GM19328 (cell line): ENCODE measurements at regions not wholly inside any gene's neighbourhood (a gene's known extent, or its start where the extent isn't known, plus 50 kb on each side); places are given as distances from the start of the nearest gene placed in this dataset.
"Not testable (repeated sequence)": the region's sequence is repeated elsewhere in the genome, so short reads cannot be mapped to it uniquely, and the experiment has no call there.

Source experiments
- ATAC-seq: cut with Tn5 transposase; IDR thresholded peaks from one replicate; pipeline ENCODE4 v1.9.1; 2021; ENCODE audit warnings: mild to moderate bottlenecking, moderate library complexity; ENCODE audit not compliant: unreplicated experiment

DNA sequence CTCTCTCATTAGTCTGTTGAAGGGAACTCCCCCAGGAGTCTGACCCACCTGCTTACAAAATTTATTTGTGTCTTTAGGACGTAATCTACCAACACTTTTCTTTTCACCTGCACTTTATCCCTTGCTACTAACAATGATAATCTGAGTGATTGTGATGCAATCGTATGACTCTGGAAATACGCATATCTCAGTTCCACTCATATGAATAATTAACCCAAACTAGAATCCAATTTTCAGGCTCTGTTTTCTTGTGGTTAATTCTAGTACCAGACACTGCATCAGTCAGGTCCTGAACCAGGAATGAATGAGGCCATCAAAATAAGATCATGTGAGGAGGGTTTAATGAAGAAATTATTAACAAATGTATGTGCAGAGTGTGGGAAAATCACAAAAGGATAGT is 158.4 kb upstream of the SRD5A2 start:
- no peak for ATAC-seq

DNA sequence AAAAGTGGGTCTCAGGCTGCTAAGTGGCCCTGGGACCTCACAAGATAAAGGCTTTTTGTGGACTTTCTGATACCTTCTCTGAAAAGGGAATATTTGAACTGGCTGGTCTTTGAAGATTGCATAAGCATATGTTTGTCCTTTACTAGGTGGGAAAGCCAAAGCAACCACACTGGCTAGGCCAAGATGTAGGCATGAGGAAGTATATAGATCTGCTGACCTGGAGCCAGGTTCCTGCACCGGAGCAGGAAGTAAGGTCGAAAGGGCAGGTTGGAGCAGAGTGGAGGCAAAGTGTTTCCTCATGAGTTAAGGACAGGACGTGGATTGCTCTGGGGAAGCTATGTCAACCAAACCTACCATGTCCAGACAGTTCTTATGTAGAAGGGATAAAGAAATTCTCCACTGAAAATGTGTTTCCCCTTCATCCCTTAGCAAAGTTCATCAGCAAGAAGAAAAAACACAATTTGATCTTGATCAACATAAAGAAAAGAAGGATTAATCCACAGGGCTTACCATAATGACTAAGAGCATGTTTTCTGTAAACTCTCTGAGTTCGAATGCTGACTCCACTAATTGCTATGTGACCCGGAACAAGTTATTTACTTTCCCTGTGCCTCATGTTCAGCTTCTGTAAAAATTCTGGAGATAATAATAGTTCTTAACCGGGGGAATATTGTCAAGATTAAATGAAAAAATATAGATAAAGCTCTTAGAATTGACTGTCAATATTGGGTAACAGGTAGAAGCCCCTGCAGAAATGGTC is 156.1 kb upstream of the SRD5A2 start:
- ATAC-seq = no peak

DNA sequence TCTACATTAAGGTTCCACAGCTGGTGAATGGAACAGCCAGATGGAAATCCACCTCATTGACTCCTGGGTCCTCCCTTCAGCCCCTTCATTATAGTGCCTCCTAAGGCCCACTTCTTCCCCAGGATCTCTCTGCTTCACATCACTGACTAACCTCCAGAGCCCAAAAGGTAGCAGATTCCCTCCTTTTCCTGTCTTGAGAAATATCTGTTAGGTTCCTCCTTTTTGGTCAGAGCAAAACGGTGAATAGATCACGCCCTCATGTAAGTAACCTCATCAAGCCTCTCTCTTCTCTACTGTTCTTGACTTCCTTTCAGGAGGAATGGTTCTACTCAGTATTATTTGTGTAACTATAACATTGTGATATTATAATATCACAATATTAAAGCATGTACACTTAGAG is 155.0 kb upstream of the SRD5A2 start:
- no peak for ATAC-seq

DNA sequence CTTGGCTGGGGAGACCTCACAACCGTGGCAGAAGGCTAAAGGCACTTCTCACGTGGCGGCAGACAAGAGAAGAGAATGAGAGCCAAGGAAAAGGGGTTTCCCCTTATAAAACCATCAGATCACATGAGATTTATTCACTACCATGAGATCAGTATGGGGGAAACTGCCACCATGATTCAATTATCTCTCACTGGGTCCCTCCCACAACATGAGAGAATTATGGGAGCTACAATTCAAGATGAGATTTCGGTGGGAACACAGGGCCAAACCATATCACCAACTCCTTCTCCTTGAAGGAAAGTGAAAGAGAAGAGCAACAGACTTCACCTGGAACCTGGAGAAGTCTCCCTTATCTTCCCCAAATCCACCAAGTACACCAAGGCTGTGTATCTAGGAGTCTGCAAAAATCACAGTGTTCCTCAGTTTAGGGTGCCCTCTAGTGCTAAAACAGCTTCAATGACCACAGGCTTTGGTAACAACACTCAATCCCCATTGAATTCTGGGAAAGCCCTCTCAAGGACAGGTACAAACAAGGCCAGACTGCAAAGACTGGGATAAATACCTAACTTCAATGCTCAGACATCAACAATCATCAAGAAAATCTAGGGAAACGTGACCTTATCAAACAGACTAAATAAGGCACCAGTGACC is 148.8 kb upstream of the SRD5A2 start:
- no peak for ATAC-seq

DNA sequence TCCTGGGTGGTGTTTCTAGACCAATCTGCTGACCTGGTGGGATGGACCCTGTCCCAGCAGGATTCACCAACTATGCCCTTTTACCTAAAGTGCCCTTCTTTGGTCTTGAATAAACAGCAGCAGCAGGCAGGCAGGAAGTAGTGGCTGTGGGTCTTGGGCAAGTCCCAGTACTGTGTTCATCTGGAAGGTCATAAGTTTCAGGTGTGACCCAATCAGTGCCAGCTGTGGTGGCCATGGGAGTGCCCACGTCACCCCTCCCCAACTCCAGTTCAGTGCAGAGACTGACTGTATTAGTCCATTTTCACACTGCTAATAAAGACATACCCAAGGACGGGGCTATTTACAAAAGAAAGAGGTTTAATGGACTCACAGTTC is 148.3 kb upstream of the SRD5A2 start:
- ATAC-seq = no peak

DNA sequence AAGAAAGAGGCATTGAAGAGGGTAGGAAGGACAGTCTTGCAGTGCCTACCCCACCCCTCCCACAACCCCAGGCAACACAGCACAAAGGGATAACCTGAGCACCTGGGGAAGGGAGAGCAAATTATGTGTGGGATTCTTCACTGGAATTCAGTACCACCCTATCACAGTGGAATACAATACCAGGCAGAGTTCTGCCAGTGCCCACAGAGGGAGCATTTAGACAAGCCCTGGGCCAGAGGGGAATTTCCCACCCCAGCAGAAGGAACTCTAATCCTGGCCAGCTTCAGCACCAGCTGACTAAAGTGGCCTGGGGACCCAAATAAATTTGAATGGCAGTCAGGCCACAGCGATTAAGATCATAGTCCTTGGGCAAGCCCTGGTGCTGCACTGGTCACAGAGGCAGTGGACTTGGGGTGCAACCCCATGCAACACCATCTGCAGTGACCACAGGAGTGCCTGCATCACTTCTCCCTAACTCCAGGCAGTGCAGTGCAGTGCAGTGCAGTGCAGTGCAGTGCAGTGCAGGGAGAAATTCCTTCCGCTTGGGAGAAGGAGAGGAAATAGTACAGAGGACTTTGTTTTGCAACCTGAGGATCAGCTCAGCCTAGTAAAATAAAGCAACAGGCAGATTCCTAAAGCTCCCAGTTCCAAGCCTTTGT is 147.8 kb upstream of the SRD5A2 start:
- ATAC-seq = no peak

DNA sequence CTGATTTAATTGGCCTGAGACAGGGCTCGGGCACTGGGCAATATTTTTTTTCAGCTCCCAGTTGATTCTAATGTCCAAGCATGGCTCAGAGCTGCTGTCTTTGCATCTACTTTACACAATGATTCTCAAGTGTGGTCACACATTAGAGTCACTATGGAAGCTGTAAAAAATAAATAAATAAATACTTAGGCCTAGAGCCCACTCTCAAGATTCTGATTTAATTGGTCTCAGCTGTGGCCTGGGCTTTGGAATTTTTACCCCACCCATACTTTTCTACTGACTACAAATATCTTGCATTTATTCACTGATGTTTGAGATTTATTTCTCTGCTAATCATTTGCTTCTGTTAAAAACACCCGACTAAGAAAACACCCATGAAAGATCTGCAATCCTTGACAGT is 145.7 kb upstream of the SRD5A2 start:
- no peak for ATAC-seq

DNA sequence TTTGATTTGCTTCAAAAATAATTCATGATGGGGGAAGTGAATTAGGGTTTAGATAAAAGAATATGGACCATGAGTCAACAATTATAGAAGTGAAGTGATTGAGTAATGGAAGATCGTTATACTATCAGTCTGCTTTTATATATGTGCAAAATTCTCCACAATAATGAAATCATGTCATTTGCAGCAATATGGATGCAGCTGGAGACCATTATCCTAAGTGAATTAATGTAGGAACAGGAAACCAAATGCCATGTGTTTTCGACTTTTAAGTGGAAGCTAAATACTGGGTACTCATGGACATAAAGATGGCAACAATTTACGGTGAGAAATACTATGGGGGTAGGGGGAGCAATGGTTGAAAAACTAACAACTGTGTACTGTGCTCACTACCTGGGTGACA is 144.7 kb upstream of the SRD5A2 start:
- ATAC-seq = no peak

DNA sequence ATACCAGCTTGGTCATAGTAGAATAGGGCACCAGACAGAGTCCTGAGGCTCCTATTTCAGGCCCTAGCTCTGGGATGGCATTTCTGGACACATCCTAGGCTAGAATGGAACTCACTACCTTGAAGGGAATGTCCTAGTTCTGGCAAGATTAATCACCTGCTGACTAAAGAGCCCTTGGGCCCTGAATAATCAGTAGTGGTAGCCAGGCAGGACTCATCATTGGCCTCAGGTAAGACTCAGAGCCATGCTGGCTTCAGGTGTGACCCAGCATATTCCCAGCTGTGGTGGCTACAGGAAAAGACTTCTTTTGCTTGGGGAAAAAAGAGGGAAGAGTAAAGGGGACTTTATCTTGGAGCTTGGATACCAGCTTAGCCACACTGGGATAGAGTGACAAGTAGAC is 131.0 kb upstream of the SRD5A2 start:
- no peak for ATAC-seq

DNA sequence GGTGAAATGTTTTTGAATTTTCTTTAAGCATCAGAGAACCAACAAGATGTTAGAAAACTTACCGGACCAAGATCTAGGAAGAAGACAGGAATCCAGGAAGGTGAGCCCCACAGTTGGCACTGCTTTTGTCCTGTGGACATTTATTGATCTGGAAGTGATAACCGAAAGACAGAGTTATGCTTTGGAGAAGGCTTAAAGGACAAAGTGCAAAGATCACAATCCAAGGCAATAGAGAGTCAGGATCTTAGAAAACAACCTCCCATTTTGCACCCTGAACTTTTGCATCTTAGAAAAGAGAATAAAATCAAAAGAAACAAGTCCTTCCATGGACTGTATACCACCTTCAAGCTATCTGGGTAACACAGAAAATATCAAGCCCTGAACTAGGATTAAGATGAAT is 129.4 kb upstream of the SRD5A2 start:
- no peak for ATAC-seq

DNA sequence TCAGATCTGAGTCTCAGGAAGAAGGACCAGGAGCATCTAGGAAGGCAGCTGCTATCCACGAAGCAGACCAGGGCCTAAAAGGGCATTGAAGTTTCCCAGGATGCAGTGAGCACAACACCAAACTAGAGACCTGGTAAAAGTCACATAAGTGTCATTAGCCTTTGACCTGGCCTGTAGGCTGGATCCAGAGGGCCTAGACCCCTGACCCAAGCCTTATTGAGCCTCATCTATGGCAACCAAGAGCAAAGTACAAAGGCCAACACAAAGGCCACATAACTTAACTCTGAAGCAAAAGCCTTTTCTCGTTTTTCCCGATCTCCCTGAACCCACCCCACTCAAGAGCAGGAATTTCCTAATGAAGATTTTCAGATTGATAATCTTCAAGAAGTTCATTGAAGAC is 127.3 kb upstream of the SRD5A2 start:
- no peak for ATAC-seq

DNA sequence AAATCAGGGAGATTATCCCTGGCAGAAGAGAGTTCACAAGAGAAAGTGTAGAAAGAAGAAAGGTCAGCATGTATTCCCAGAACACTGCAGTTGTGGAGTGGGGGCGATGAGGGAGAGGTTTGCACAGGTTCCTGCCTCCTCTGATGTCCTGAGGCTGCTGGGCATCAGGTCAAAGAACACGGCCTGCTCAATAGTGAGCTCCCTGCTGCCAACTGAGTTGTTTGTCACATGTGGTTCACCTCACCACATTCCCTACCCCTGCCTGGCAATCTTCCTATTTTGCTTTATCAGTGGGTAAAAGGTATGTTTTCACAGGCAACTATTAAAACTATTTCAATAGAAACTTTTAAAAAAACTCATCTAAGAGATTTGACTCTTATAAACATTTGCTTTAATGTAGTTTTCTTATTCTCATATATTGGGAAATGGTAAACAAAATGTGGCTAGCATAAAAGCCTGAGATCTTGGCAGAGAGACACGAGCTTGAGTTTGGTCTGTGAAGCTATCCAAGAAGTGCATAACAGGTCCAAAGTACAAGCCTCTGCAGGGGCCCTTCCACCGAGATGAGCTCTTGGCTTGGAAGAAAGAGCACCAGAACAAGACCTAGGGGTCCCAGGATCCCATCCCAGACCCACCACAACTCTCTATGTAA is 123.9 kb upstream of the SRD5A2 start:
- ATAC-seq = no peak

DNA sequence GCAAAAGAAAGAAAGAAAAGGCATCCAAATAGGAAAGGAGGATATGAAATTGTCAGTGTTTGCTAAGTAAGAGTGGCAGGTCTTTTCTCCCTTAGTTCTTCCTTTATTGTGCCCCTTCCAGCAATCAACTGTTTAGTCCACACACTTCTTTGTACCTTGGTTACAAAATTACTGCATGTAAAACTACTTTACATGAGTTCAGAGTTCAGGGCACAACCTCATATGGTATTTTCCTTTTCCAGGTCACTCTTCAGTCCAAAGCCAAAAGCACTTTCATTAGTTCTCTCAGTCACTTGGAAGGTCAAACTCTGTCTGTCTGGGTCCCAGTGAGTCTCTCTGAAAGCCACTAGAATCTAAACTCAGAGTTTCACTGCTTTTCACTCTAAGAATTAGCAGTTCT is 122.5 kb upstream of the SRD5A2 start:
- ATAC-seq = no peak

DNA sequence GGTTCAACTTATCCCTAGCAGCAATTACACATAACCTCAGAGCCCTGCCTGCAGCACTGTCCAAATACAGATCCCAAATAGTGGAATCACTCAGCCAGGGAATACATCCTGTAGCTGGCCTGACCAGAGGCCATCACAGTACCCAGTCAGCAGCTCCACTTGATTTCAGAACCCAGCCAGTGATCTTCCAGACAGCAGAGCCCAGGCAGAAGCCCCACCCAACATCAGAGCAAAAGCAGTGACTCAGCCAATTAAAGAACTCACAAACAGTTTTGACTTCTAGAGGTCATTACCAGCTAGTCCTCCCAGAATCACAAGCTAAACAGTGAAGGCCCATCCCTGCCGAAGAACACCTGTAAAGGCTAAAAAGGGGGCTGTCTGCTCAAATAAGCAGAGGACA is 118.0 kb upstream of the SRD5A2 start:
- ATAC-seq = no peak

DNA sequence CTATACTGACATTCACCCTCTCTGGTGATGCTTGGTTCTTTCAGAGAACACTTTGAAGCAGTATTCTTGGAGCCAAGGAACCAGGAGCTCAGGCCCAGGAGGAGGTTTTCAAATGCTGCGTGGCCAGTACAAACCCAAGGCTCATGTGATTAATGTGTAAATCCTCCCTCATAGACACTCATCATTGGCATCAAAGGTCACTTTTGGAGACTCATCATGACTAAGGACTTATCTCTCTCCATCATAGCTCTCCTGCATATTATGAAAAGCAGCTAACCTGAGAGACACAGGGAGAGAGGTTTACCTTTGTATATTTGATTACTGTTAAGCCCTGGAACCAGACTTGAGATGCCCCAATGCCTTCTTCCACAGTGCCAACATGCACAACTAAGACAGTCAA is 115.3 kb upstream of the SRD5A2 start:
- ATAC-seq = no peak

DNA sequence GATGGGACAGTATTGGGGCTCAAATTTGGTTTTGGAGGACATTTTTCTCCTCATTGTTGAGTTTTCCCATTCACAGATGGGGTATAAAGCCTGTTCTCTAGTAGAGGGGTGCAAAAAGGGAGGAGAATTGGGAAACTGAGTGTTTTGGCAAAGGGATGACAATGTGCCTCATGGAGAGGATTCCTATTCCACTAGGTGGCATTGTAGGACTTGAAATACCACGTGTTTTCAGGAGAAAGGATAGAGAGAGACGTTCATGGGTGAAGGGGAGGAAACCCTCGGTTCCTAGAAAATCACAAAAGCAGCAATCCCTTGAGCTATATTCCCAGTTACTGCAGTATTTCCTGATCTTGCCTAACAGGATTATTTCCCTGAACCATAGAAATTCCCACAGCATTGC is 113.7 kb upstream of the SRD5A2 start:
- ATAC-seq = no peak

DNA sequence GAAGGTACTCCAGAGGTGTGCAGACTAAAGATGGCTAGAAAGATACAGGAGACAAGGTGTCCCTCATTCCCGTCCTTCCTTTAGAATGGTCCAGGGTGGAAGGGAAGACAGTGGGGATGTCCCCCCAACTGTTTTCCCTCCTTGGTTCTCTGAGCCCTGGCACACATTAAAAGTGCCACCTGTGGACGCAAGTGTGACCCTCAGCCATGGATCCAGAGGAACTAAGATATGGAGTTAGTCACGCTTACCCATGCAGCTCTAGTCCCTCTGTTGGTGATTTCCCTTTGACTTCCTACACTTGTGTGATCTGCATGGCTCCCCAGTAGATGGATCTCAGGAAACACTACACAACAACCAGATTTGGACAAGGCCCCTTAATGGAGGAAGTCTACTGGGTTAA is 113.1 kb upstream of the SRD5A2 start:
- no peak for ATAC-seq

DNA sequence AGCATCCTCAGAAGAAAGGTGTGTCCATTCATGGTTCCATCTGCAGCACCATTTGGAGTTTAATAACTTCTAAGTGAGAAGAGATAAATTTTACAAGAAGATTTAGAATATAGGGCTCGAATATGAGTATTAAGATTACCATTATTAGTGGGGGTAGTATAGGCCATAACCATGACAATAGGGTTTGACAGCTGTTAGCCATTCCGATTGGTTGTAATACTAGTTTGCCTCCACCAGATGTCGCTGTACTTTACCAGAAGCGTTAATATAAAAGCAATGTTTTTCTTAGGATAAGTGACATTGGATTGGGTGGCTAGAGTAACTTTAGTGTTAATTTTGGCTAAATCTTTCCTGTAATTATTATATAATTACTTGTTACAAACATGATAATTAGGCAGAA is 107.5 kb upstream of the SRD5A2 start:
- no peak for ATAC-seq

DNA sequence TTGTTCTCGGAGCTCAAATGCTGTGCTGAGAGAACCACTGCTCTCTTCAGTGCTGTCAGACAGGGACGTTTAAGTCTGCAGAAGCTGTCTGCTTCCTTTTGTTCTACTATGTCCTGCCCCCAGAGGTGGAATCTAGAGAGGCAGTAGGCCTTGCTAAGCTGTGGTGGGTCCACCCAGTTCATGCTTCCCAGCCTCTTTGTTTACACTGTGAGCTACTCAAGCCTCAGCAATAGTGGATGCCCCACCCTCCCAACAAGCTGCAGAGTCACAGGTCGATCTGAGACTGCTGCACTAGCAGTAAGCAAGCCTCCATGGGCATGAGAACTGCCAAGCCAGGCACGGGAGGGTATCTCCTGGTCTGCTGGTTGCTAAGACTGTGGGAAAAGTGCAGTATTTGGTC is 102.8 kb upstream of the SRD5A2 start:
- ATAC-seq = not testable (repeated sequence)

DNA sequence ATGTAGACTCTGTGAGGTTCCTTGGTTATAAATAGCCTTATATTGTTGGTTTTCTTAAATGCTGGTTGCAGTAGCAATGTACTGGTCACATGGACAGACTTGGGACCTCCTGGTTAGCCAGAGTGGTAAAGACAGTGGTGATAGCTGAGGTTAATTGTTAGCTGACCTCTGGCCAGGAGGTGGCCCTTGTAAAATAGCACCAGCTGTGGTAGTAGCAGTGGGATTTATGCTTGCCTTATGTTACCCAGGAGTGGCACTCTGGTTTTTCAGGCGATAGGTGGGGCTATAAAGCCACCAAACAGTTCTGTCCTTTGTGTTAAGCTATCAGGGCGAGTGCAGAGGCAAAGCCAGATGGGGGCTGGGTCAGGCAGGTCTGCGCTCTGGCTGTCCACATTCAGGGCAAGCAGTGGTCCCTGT is 94.8 kb upstream of the SRD5A2 start:
- ATAC-seq = no peak

DNA sequence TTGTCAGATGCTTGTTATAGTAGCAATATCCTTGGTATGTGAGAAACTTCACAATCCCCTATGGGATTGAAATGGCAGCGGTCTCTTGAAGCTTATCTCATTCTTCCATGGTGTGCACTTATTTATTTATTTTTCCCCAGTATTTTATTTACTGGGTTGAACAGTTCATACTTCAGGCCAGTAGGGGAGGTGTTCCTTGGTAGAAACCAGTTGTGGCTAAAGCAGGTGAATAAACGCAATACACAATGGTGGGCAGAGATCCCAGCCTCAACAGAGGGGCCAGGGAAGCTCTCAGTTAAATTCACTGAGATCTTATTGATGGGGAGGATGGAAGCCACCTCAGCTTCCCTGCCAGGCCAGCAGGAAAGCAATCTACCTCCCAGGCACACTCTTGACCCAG is 93.7 kb upstream of the SRD5A2 start:
- ATAC-seq = no peak

DNA sequence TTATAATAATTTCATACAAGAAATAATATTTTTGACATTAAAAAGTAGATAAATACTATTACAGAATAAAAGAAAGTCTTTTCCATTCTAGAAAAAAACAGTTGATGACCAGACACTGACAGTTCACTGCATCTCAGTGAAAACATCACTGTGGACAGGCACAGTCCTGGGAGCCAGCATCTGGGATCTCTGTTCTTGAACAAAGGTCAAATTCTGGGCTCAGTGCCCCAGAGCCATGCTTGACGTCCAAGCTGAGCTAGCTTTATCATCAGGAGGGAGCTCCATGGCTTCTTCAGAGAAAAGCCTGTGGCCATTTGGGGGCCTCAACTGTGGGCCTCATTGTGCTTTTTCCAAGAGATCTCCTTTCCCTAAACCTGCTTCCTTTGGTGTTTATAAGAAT is 86.1 kb upstream of the SRD5A2 start:
- ATAC-seq = no peak
